HEK293T (cell line): ENCODE measurements at regions not wholly inside any gene's neighbourhood (a gene's known extent, or its start where the extent isn't known, plus 50 kb on each side); places are given as distances from the start of the nearest gene placed in this dataset.

ENCODE experiments used
- BHLHE40 ChIP-seq: fragments of 450-650 bp; IDR thresholded peaks from 2 replicates; pipeline ENCODE4 v1.6.1; 2016; ENCODE audit warnings: mild to moderate bottlenecking, moderate library complexity, borderline replicate concordance
- FOXM1 ChIP-seq: fragments of 450-650 bp; IDR thresholded peaks from 2 replicates; pipeline ENCODE4 v1.6.1; 2017; ENCODE audit warnings: mild to moderate bottlenecking, borderline replicate concordance
- NFRKB ChIP-seq: fragments of 450-650 bp; IDR thresholded peaks from 2 replicates; pipeline ENCODE4 v1.6.1; 2016; ENCODE audit warnings: mild to moderate bottlenecking, moderate library complexity
- SP1 ChIP-seq: fragments of 450-650 bp; IDR thresholded peaks from 2 replicates; pipeline ENCODE4 v1.6.1; 2017

- TF ChIP-seq FOXM1 (no peak), BHLHE40 (no peak), NFRKB (no peak), SP1 (no peak)
Measured at GRCh38 chr5:124842725-124843595, 96.5 kb upstream of the ZNF608 start.
